ENCODE measurements at regions not wholly inside any gene's neighbourhood (a gene's known extent, or its start where the extent isn't known, plus 50 kb on each side); places are given as distances from the start of the nearest gene placed in this dataset.

DNA sequence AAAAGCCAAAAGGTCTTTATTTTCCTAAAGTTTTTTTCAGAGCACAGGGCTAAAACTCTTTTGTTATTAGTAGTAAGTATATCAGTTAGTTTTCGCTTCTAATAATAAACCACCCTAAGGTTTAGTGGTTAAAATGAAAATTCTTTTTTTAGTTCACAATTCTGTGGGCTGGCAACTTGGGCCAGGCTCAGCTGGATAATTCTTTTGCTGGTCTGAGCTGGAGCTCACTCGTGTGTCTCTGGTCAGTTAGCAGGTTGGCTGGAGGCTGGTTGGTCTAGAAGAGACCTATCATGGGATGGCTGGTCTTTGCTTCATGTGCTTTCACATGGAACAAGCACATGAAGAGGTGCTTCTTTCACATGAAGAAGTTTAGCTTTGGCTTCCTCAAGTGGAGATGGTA lies 227.1 kb upstream of the LCORL start:
- TF ChIP-seq, protein P1, sequence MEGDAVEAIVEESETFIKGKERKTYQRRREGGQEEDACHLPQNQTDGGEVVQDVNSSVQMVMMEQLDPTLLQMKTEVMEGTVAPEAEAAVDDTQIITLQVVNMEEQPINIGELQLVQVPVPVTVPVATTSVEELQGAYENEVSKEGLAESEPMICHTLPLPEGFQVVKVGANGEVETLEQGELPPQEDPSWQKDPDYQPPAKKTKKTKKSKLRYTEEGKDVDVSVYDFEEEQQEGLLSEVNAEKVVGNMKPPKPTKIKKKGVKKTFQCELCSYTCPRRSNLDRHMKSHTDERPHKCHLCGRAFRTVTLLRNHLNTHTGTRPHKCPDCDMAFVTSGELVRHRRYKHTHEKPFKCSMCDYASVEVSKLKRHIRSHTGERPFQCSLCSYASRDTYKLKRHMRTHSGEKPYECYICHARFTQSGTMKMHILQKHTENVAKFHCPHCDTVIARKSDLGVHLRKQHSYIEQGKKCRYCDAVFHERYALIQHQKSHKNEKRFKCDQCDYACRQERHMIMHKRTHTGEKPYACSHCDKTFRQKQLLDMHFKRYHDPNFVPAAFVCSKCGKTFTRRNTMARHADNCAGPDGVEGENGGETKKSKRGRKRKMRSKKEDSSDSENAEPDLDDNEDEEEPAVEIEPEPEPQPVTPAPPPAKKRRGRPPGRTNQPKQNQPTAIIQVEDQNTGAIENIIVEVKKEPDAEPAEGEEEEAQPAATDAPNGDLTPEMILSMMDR (conservative IDR thresholded peaks at IDR 0.05; ENCODE audit: low read depth, low read length): no peak
- H3K4me3 ChIP-seq (ENCODE audit: low read depth, low read length): no peak overlapping the region
- DNase-seq (ENCODE audit: low read depth): no peak

DNA sequence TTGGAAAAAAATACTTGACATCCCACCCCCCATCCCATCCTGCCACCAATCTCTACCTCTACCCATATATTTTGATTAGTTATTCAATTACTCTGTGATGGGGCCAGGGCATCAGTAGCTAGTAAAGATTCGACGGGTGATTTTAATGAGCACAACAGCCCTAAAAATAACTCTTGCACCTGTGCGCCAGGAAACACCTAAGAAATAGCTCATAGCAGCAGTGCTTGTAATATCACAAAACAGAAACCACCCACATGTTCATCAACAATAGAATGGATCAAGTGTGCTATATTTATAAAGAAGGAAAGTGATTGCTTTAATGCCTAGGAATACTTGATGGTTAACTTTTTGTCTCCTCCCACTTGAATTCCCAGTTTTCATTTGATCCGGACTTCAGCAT lies 225.6 kb upstream of the LCORL start:
- DNase-seq (ENCODE audit: low read depth): no peak
- TF ChIP-seq, protein P1 (conservative IDR thresholded peaks at IDR 0.05; ENCODE audit: low read depth, low read length): no peak
- H3K4me3 ChIP-seq (ENCODE audit: low read depth, low read length): no peak overlapping the region

DNA sequence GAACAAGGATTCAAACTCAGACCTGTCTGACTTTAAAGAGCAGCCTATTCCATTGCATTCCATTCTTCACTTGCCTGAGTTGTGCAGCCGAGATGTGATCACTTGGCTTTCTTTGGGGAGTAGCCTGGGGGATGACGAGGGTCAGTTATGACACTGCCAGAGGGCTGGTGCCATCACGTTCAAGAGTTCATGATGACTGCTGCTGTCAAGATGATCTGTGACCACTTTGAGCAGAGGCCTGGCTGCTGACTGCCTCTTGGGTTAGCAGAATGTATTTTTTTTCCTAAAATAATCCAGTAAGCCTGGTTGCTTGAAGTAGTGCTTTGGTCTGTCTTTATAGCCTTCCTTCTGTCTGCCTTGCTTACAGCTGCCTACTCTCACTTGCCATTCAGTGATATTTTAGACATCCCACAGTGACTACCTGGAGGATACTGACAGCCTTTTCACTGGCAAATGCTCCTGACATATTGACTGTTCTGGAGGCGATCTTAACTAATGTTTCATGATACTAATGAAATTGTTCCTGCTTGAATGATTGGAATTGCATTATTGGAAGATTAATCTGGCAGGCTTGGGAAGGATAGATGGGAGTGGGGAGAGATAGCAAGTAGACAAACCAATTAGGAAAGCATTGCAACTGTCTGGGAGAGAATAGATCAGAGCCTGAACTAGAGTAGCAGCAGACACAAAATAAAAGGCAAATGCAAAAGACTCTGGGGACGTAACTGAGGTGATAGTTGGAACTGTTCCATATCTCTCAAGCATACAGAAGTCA lies 221.6 kb upstream of the LCORL start:
- no peak for DNase-seq (ENCODE audit: low read depth)
- TF ChIP-seq, protein P1 (conservative IDR thresholded peaks at IDR 0.05; ENCODE audit: low read depth, low read length): no peak
- H3K4me3 ChIP-seq (ENCODE audit: low read depth, low read length): no peak overlapping the region

DNA sequence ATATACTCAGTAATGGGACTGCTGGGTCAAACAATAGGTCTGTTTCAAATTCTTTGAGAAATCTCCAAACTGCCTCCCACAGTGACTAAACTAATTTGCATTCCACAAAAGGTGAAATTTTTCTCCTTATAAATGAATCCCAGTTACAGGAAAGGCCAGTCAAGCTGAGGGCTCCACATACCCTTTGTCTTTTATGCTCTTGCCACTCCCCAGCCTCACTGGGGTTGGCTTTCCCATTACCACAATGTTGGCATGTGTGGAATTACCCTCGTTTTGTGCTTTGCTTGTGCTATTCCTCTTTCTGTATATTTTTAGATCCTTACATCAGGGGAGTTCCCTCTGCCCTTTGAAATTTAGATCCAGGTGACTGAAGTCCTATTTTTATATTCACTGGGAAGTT lies 220.2 kb upstream of the LCORL start:
- TF ChIP-seq, protein P1 (conservative IDR thresholded peaks at IDR 0.05; ENCODE audit: low read depth, low read length): no peak

DNA sequence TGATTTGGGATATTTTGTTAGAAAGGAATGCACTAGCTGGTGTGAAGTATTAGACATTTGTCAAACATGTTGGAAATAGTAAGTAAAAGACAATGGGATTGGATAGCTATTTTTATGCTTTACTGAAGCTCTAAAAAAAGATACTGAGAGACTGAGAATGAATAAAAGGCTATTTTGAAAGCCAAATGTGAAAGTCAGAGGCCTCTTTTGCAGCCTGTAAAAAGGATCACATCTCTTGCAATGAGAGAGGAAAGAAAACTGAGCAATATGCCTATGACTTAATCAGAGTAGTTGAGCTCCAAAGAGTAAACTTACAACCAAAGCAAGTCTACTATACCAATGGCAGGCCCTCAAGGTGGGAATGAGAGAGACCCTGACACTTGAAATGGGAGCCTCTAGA lies 212.6 kb upstream of the LCORL start:
- no peak overlapping the region for H3K4me3 ChIP-seq (ENCODE audit: low read depth, low read length)
- TF ChIP-seq, protein P1 (conservative IDR thresholded peaks at IDR 0.05; ENCODE audit: low read depth, low read length): no peak
- no peak for DNase-seq (ENCODE audit: low read depth)

More for the DNA sequence above, 220.2 kb upstream of the LCORL start:
- H3K4me3 ChIP-seq (ENCODE audit: low read depth, low read length): no peak overlapping the region
- DNase-seq (ENCODE audit: low read depth): no peak

DNA sequence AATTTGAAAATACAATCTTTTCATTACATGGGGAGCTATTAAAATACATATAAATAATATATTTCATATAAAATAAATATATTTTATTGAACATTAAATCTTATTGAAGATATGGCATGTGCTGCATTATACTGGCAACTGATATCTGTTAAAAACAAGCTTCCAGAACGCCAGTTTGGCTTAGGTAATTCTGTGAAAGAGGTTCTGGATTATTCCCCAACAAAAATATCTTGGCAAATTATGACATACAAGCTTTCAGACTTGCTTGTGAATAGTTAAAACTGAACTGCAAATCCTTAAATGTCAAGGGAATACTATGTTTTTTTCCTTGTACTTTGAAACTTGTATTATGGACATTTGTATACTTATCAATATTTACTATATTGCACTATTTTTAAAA lies 210.2 kb upstream of the LCORL start:
- DNase-seq (ENCODE audit: low read depth): no peak
- TF ChIP-seq, protein P1 (conservative IDR thresholded peaks at IDR 0.05; ENCODE audit: low read depth, low read length): no peak
- no peak overlapping the region for H3K4me3 ChIP-seq (ENCODE audit: low read depth, low read length)

DNA sequence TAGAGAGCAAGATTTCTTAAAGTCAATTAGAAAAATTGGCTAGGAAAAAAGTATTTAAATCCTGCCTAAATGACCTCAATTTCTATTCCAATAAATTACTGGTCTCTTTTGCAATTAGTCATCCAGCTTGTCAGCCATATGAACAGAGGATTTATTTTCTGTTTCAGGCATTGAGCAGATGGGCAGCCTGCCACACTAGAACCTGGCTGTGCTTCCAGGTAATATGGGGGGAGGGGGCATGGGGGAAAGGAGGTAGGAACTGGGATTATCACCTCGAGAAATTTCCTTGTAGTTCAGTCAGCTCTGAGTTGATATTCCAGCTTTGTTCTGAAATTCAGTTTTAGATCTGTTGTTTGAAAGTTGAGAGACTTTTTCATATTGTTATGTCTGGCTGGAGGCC lies 206.3 kb upstream of the LCORL start:
- TF ChIP-seq, protein P1 (conservative IDR thresholded peaks at IDR 0.05; ENCODE audit: low read depth, low read length): no peak
- DNase-seq (ENCODE audit: low read depth): no peak
- no peak overlapping the region for H3K4me3 ChIP-seq (ENCODE audit: low read depth, low read length)
